Fibroblast of villous mesenchyme (primary cell): ENCODE measurements at regions not wholly inside any gene's neighbourhood (a gene's known extent, or its start where the extent isn't known, plus 50 kb on each side); places are given as distances from the start of the nearest gene placed in this dataset.

Source experiments
- DNase-seq: peaks from one replicate; pipeline ENCODE4 v3.0.0-alpha.2; 2010; ENCODE audit warnings: low read depth
- H3K4me3 ChIP-seq: 2 replicates; pipeline ENCODE4 v1.5.1; 2011; ENCODE audit warnings: low read depth, mild to moderate bottlenecking, low read length
- CTCF ChIP-seq: IDR thresholded peaks from 2 replicates; pipeline ENCODE4 v1.5.1; 2012; ENCODE audit warnings: low read depth, mild to moderate bottlenecking, low read length; ENCODE audit not compliant: insufficient read depth

DNA sequence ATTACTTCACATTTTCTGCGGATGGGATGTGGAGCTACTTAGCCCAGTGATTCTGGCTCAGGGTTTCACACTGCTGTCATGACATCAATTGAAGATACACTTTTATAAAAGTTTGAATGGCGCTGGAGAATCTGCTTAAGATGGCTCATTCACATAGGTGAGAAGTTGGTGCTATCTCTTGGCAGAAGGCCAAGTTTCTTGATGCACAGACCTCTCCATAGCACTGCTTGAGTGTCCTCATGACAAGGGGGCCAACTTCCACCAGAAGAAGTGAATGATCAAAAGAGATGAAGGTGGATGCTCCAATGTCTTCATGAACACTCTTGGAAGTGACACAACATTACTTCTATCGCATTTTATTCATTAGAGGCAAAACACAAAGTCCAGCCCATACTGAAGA lies 403.7 kb upstream of the CCNG1 start:
- H3K4me3 ChIP-seq, result no peak overlapping the region
- no peak for TF ChIP-seq CTCF

GRCh38 chr5:163041254-163041653 lies 396.1 kb upstream of the CCNG1 start:
- no peak for DNase-seq
- no peak overlapping the region for H3K4me3 ChIP-seq
- TF ChIP-seq CTCF, result no peak

More for the DNA sequence above, 403.7 kb upstream of the CCNG1 start:
- DNase-seq, result no peak

DNA sequence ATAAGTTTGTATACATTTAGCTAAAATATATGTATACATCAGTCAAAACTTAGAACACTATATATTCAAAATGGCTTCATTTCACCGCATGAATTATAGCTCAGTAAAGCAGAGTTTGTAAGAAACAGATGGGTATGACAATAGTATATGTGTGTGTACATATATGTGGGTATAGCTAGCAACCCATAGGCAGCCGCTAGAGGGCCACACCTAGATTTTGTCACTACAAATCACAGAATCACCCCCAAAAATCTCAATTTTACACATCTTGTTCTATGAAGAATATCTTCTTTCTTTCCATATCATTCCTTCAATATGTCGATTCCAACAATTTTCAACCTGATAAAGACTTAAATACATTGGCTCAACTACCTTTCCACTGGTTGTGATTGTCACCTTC lies 357.8 kb upstream of the CCNG1 start:
- H3K4me3 ChIP-seq, result no peak overlapping the region
- no peak for DNase-seq
- TF ChIP-seq CTCF, result no peak

DNA sequence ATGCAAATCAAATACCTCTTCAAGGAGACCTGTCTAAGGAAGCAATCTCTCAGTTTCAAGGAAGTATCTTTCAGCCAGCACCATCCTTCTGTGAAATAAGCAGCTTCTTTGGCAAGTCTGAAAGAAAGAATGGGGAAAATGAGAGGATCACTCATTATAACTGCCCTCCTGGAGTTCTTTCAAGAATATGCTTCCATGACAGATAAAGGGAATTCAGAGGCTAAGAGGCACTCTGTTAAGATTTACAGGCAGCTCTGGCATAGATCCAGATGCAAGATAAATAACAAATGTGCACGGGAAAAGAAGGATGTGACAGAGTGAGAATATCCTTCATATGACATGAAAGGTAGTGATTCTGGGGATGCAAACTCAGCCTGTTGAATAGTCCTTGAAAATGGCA lies 348.2 kb upstream of the CCNG1 start:
- no peak overlapping the region for H3K4me3 ChIP-seq
- DNase-seq, result no peak
- no peak for TF ChIP-seq CTCF

DNA sequence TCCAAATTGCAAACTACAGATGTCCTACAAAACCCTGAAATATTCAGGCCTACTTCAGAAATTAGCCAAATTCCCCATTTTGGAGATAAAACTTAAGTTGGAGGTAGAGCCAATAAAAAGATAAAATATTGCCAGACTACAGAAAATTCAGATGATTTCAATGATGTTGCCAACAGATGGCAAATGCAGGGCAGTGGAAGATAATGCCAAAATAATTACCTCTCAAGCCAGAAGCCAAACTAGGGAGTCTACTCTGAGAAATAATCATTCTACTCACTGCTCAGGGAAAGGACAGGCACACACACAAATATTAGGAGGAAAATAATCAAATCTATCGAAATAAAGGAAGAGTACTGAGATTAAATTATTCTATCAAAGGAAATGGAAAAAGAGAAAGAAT lies 347.5 kb upstream of the CCNG1 start:
- no peak for TF ChIP-seq CTCF
- DNase-seq, result no peak
- no peak overlapping the region for H3K4me3 ChIP-seq

DNA sequence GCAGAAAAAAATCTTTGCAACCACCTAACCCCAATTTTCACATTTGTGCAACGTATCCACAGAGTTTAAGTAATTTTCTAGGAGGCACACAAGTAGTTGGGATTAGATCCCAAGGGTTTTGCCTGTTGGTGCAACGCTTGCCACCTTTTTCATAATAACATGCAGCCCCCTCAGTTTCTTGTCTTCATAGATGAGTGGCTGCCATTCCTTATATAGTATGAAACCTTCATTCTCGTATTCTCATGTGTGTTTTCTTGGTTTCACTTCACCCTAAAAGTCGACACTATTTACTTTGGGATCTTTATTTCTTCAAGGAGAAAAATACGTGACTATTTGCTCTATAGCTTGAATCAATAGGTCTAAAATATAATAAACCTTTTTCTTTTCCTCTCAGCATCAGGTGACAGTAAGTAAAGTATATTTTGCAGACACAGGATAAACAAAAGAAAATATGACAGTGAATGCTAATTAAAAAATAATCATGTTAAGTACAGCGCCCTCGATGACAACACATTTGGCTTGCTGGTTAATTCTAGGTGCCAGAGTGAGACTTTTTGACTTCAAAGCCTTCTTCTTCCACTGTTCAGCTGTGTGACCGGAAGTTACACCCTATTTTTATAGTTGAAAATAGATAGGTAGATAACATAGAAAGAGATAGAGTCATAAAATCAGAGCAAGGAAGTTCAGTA lies 342.8 kb upstream of the CCNG1 start:
- no peak overlapping the region for H3K4me3 ChIP-seq
- DNase-seq, result no peak
- TF ChIP-seq CTCF, result no peak

- DNase-seq, result no peak
- TF ChIP-seq CTCF, result no peak
- no peak overlapping the region for H3K4me3 ChIP-seq
Measured at GRCh38 chr5:163104464-163104863, 332.9 kb upstream of the CCNG1 start.
